ENCODE measurements at regions not wholly inside any gene's neighbourhood (a gene's known extent, or its start where the extent isn't known, plus 50 kb on each side); places are given as distances from the start of the nearest gene placed in this dataset.

GRCh38 chr6:17021539-17021889 lies 80.3 kb upstream of the STMND1 start:
- no peak overlapping the region for H3K4me2 ChIP-seq (ENCODE audit: low read length)
- TF ChIP-seq CTCF (IDR thresholded peaks at IDR 0.05; ENCODE audit: poor library complexity, severe bottlenecking) (no peak), REST (IDR thresholded peaks at IDR 0.05; ENCODE audit: borderline replicate concordance) (no peak), MXI1 (conservative IDR thresholded peaks at IDR 0.05; ENCODE audit: poor library complexity, severe bottlenecking) (no peak), RAD21 (conservative IDR thresholded peaks at IDR 0.05) (no peak), POLR2AphosphoS5 (IDR thresholded peaks at IDR 0.05) (no peak)
- H3K36me3 ChIP-seq (ENCODE audit: insufficient read depth, low read length): no peaks in the 10 kb centered on the region
- H3K4me3 ChIP-seq (ENCODE audit: low read length): no peak overlapping the region
- no peaks in the 10 kb centered on the region for H3K27me3 ChIP-seq (ENCODE audit: insufficient read depth, low read depth, low read length)
- H3K27ac ChIP-seq (ENCODE audit: low read length): no peak overlapping the region
- no peaks in the 10 kb centered on the region for H3K79me2 ChIP-seq (replicated peaks; ENCODE audit: insufficient read depth, low read length)
- no peak overlapping the region for H3K9ac ChIP-seq (ENCODE audit: low read length)
- H4K20me1 ChIP-seq (ENCODE audit: insufficient read depth): no peaks in the 10 kb centered on the region
- no peaks in the 10 kb centered on the region for H3K9me2 ChIP-seq (ENCODE audit: insufficient read depth, low read length)
- H3K9me3 ChIP-seq (ENCODE audit: low read length): peaks cover 6% of the 10 kb centered on the region
- H2AFZ ChIP-seq (ENCODE audit: low read depth, low read length): no peak overlapping the region
- H3F3A ChIP-seq (ENCODE audit: insufficient read depth, low read length, poor library complexity, severe bottlenecking): no peaks in the 10 kb centered on the region

- H3K4me2 ChIP-seq (ENCODE audit: low read length): no peak overlapping the region
- no peaks in the 10 kb centered on the region for H3K79me2 ChIP-seq (replicated peaks; ENCODE audit: insufficient read depth, low read length)
- H3K9me2 ChIP-seq (ENCODE audit: insufficient read depth, low read length): no peaks in the 10 kb centered on the region
- no peaks in the 10 kb centered on the region for H3K36me3 ChIP-seq (ENCODE audit: insufficient read depth, low read length)
- H3K9me3 ChIP-seq (ENCODE audit: low read length): peaks cover 6% of the 10 kb centered on the region
- no peak overlapping the region for H3K9ac ChIP-seq (ENCODE audit: low read length)
- H2AFZ ChIP-seq (ENCODE audit: low read depth, low read length): no peak overlapping the region
- TF ChIP-seq MXI1 (conservative IDR thresholded peaks at IDR 0.05; ENCODE audit: poor library complexity, severe bottlenecking) (no peak), REST (IDR thresholded peaks at IDR 0.05; ENCODE audit: borderline replicate concordance) (no peak), TAF1 (IDR thresholded peaks at IDR 0.05; ENCODE audit: low read depth) (no peak), POLR2AphosphoS5 (IDR thresholded peaks at IDR 0.05) (no peak), RAD21 (conservative IDR thresholded peaks at IDR 0.05) (no peak), EP300 (conservative IDR thresholded peaks at IDR 0.05; ENCODE audit: poor library complexity, severe bottlenecking) (no peak), SMC3 (conservative IDR thresholded peaks at IDR 0.05; ENCODE audit: poor library complexity) (no peak), CTCF (IDR thresholded peaks at IDR 0.05; ENCODE audit: poor library complexity, severe bottlenecking) (no peak), EZH2 (IDR thresholded peaks at IDR 0.05; ENCODE audit: borderline replicate concordance, insufficient read depth, low read length, poor library complexity, severe bottlenecking) (no peak)
- H3F3A ChIP-seq (ENCODE audit: insufficient read depth, low read length, poor library complexity, severe bottlenecking): no peaks in the 10 kb centered on the region
- no peak overlapping the region for H3K27ac ChIP-seq (ENCODE audit: low read length)
- H4K20me1 ChIP-seq (ENCODE audit: insufficient read depth): no peaks in the 10 kb centered on the region
- H3K4me3 ChIP-seq (ENCODE audit: low read length): no peak overlapping the region
- H3K27me3 ChIP-seq (ENCODE audit: insufficient read depth, low read depth, low read length): no peaks in the 10 kb centered on the region
Observed at GRCh38 chr6:17020889-17021538, 80.8 kb upstream of the STMND1 start.
